ENCODE measurements at regions not wholly inside any gene's neighbourhood (a gene's known extent, or its start where the extent isn't known, plus 50 kb on each side); places are given as distances from the start of the nearest gene placed in this dataset.

DNA sequence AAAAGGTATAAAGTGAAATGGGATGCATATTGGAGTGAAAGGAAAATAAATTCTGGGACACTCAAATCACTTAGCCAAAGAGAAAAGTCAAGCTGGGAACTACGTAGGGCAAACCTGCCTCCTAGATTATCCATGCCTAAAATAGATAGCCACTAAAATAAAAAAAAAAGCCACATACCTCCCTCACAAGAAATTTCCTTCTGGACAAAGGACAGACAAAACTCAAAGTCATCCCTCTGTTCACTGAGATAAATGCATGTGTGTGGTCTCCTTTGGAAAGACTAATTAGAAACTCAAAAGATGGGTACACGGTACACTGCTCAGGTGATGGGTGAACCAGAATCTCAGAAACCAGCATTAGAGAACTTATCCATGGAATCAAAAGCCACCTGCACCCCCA is 65.2 kb upstream of the MME start:
- TF ChIP-seq, protein P1, sequence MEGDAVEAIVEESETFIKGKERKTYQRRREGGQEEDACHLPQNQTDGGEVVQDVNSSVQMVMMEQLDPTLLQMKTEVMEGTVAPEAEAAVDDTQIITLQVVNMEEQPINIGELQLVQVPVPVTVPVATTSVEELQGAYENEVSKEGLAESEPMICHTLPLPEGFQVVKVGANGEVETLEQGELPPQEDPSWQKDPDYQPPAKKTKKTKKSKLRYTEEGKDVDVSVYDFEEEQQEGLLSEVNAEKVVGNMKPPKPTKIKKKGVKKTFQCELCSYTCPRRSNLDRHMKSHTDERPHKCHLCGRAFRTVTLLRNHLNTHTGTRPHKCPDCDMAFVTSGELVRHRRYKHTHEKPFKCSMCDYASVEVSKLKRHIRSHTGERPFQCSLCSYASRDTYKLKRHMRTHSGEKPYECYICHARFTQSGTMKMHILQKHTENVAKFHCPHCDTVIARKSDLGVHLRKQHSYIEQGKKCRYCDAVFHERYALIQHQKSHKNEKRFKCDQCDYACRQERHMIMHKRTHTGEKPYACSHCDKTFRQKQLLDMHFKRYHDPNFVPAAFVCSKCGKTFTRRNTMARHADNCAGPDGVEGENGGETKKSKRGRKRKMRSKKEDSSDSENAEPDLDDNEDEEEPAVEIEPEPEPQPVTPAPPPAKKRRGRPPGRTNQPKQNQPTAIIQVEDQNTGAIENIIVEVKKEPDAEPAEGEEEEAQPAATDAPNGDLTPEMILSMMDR (IDR thresholded peaks at IDR 0.05), result no peak
- no peak for TF ChIP-seq EZH2 (IDR thresholded peaks at IDR 0.05)

Measured in neural progenitor cell (in vitro differentiated cells).